ENCODE measurements at regions not wholly inside any gene's neighbourhood (a gene's known extent, or its start where the extent isn't known, plus 50 kb on each side); places are given as distances from the start of the nearest gene placed in this dataset.

- H3K27ac ChIP-seq: no peak overlapping the region
- TF ChIP-seq ZFX (IDR thresholded peaks at IDR 0.05): no peak
- no peak for TF ChIP-seq CTCF (conservative IDR thresholded peaks at IDR 0.05)
Observed at GRCh38 chr11:19342036-19342435, 101.3 kb upstream of the E2F8 start.

- H3K27ac ChIP-seq: no peak overlapping the region
- TF ChIP-seq CTCF (conservative IDR thresholded peaks at IDR 0.05): no peak
- TF ChIP-seq ZFX (IDR thresholded peaks at IDR 0.05): no peak
Observed at GRCh38 chr11:19338375-19338774, 97.6 kb upstream of the E2F8 start.

GRCh38 chr11:19337779-19338178, 97.0 kb upstream of the E2F8 start:
- no peak for TF ChIP-seq ZFX (IDR thresholded peaks at IDR 0.05)
- TF ChIP-seq CTCF (conservative IDR thresholded peaks at IDR 0.05): no peak
- H3K27ac ChIP-seq: no peak overlapping the region

- H3K27ac ChIP-seq: no peak overlapping the region
- TF ChIP-seq ZFX (IDR thresholded peaks at IDR 0.05) (no peak), CTCF (conservative IDR thresholded peaks at IDR 0.05) (no peak)
Observed at GRCh38 chr11:19336331-19336730, 95.6 kb upstream of the E2F8 start.

GRCh38 chr11:19332476-19332875, 91.7 kb upstream of the E2F8 start:
- no peak overlapping the region for H3K27ac ChIP-seq

GRCh38 chr11:19330416-19330815, 89.7 kb upstream of the E2F8 start:
- H3K27ac ChIP-seq: no peak overlapping the region
- TF ChIP-seq ZFX (IDR thresholded peaks at IDR 0.05) (no peak), CTCF (conservative IDR thresholded peaks at IDR 0.05) (no peak)

More at GRCh38 chr11:19332476-19332875, 91.7 kb upstream of the E2F8 start:
- no peak for TF ChIP-seq ZFX (IDR thresholded peaks at IDR 0.05)
- no peak for TF ChIP-seq CTCF (conservative IDR thresholded peaks at IDR 0.05)

GRCh38 chr11:19329970-19330369, 89.2 kb upstream of the E2F8 start:
- TF ChIP-seq ZFX (IDR thresholded peaks at IDR 0.05) (no peak), CTCF (conservative IDR thresholded peaks at IDR 0.05) (no peak)
- H3K27ac ChIP-seq: no peak overlapping the region

Data from C4-2B (cell line).